H1 (cell line): ENCODE measurements at regions not wholly inside any gene's neighbourhood (a gene's known extent, or its start where the extent isn't known, plus 50 kb on each side); places are given as distances from the start of the nearest gene placed in this dataset.

Experiments
- CTCF ChIA-PET: fragments of 300-600 bp; sonication (Branson Sonifier 250); formaldehyde crosslinking; loops from one replicate; lab custom pipeline; 2021; ENCODE audit not compliant: partially characterized antibody; lab: Charles Lee
- POLR2A ChIA-PET: fragments of 300-600 bp; sonication (Branson Sonifier 250); formaldehyde crosslinking; loops from one replicate; lab custom pipeline; 2021; ENCODE audit warnings: inconsistent platforms; ENCODE audit not compliant: partially characterized antibody; lab: Charles Lee
- DNase-seq, 2 experiments: peaks; one replicate each; pipeline versions ENCODE4 v3.0.0 to v3.0.0-alpha.2; 2010 to 2022; ENCODE audit warnings: low spot score in 2 of 2, low read depth in 1 of 2, mixed read lengths in 1 of 2
- FAIRE-seq: peaks from 2 replicates; lab custom pipeline; 2011; peaks lifted over from hg19 to GRCh38; lab: Jason Lieb, UNC
- H2AFZ ChIP-seq: 2 replicates; pipeline ENCODE4 v1.8.1; 2012; ENCODE audit warnings: low read length, inconsistent platforms
- H2AK5ac ChIP-seq: 2 replicates; pipeline ENCODE4 v1.6.1; 2013; ENCODE audit warnings: low read depth, low read length
- H2BK120ac ChIP-seq: replicated peaks from 2 replicates; pipeline ENCODE3; 2013; ENCODE audit warnings: low read depth, low read length, inconsistent platforms
- H2BK12ac ChIP-seq: 2 replicates; pipeline ENCODE4 v1.6.1; 2013; ENCODE audit warnings: low read depth, low read length
- H2BK15ac ChIP-seq: 2 replicates; pipeline ENCODE4 v1.6.1; 2013; ENCODE audit warnings: low read length
- H2BK20ac ChIP-seq: 2 replicates; pipeline ENCODE4 v1.6.1; 2013; ENCODE audit warnings: low read length
- H2BK5ac ChIP-seq: 2 replicates; pipeline ENCODE4 v1.6.1; 2013; ENCODE audit warnings: low read depth, low read length
- H3K14ac ChIP-seq: 2 replicates; pipeline ENCODE4 v1.6.1; 2013; ENCODE audit warnings: inconsistent platforms; ENCODE audit not compliant: insufficient read length
- H3K18ac ChIP-seq: 2 replicates; pipeline ENCODE4 v1.6.1; 2013; ENCODE audit warnings: low read length; ENCODE audit errors: extremely low read depth
- H3K23ac ChIP-seq: 2 replicates; pipeline ENCODE4 v1.6.1; 2013; ENCODE audit warnings: inconsistent platforms; ENCODE audit not compliant: insufficient read length
- H3K23me2 ChIP-seq: 2 replicates; pipeline ENCODE4 v1.6.1; 2013; ENCODE audit warnings: low read depth, low read length
- H3K27ac ChIP-seq: 2 replicates; pipeline ENCODE4 v1.6.1; 2011; ENCODE audit warnings: low read depth, low read length, inconsistent platforms
- H3K27me3 ChIP-seq, 4 experiments: replicated peaks in 1 of 4; 1 replicate in 1 of 4; 2 replicates in 3 of 4; pipeline versions ENCODE4 v1.6.1 to v1.8.1; 2011 to 2013; ENCODE audit warnings: low read length in 3 of 4, mild to moderate bottlenecking in 3 of 4, inconsistent platforms in 2 of 4, mixed read lengths in 2 of 4, moderate library complexity in 1 of 4; ENCODE audit not compliant: control insufficient read depth in 3 of 4, insufficient read depth in 3 of 4; ENCODE audit errors: extremely low read depth in 1 of 4
- H3K36me3 ChIP-seq, 4 experiments: 2 replicates each; pipeline versions ENCODE4 v1.6.1 to v1.8.1; 2011 to 2013; ENCODE audit warnings: mild to moderate bottlenecking in 4 of 4, low read length in 3 of 4, moderate library complexity in 2 of 4, control low read depth in 1 of 4, inconsistent platforms in 1 of 4; ENCODE audit not compliant: insufficient read depth in 4 of 4, control insufficient read depth in 2 of 4
- H3K4ac ChIP-seq: replicated peaks from 2 replicates; pipeline ENCODE3; 2013; ENCODE audit warnings: low read length, low read depth, mixed read lengths, inconsistent platforms; ENCODE audit not compliant: insufficient read length
- H3K4me1 ChIP-seq, 4 experiments: replicated peaks in 1 of 4; 1 replicate in 1 of 4; 2 replicates in 3 of 4; pipeline versions ENCODE4 v1.6.1 to v1.8.1; 2011 to 2013; ENCODE audit warnings: low read length in 3 of 4, inconsistent platforms in 2 of 4, mixed read lengths in 1 of 4; ENCODE audit not compliant: insufficient read depth in 4 of 4, control insufficient read depth in 3 of 4
- H3K4me2 ChIP-seq, 2 experiments: 2 replicates each; pipeline versions ENCODE4 v1.6.1 to v1.8.1; 2011 to 2013; ENCODE audit warnings: low read depth in 2 of 2, low read length in 2 of 2, control low read depth in 1 of 2, inconsistent platforms in 1 of 2, mild to moderate bottlenecking in 1 of 2; ENCODE audit not compliant: insufficient read depth in 1 of 2
- H3K4me3 ChIP-seq, 4 experiments: fragments of 200-600, 300-600 bp in 1 of 4; sonication (generic), shearing (Covaris generic), sonication (Bioruptor Twin) in 1 of 4; 2 replicates each; pipeline versions ENCODE4 v1.5.1 to v1.8.1; 2011 to 2016; ENCODE audit warnings: low read length in 4 of 4, low read depth in 3 of 4, control low read depth in 2 of 4, inconsistent platforms in 2 of 4, mild to moderate bottlenecking in 2 of 4, mixed read lengths in 1 of 4, moderate library complexity in 1 of 4; ENCODE audit not compliant: insufficient read depth in 2 of 4; ENCODE audit errors: extremely low read depth in 1 of 4
- H3K56ac ChIP-seq: replicated peaks from 2 replicates; pipeline ENCODE3; 2013; ENCODE audit warnings: low read depth, mild to moderate bottlenecking, mixed read lengths, low read length, inconsistent platforms; ENCODE audit not compliant: insufficient read length
- H3K79me1 ChIP-seq: 2 replicates; pipeline ENCODE4 v1.6.1; 2013; ENCODE audit warnings: low read depth, low read length, control low read depth
- H3K79me2 ChIP-seq, 2 experiments: 2 replicates each; pipeline versions ENCODE4 v1.6.1 to v1.8.1; 2012 to 2013; ENCODE audit warnings: low read length in 2 of 2, mild to moderate bottlenecking in 2 of 2, inconsistent platforms in 1 of 2; ENCODE audit not compliant: insufficient read depth in 2 of 2, control insufficient read depth in 1 of 2
- H3K9ac ChIP-seq, 4 experiments: replicated peaks in 1 of 4; 1 replicate in 1 of 4; 2 replicates in 3 of 4; pipeline versions ENCODE4 v1.6.1 to v1.8.1; 2011 to 2013; ENCODE audit warnings: low read depth in 3 of 4, low read length in 3 of 4, control low read depth in 2 of 4, mild to moderate bottlenecking in 2 of 4, moderate library complexity in 2 of 4, inconsistent platforms in 1 of 4; ENCODE audit errors: extremely low read depth in 1 of 4
- H3K9me3 ChIP-seq, 2 experiments: 2 replicates each; pipeline versions ENCODE4 v1.6.1 to v1.8.1; 2012 to 2013; ENCODE audit warnings: mild to moderate bottlenecking in 2 of 2, moderate library complexity in 2 of 2, control low read depth in 1 of 2, inconsistent platforms in 1 of 2, low read depth in 1 of 2, low read length in 1 of 2, mixed read lengths in 1 of 2; ENCODE audit not compliant: insufficient read depth in 2 of 2
- H4K20me1 ChIP-seq, 2 experiments: replicated peaks in 1 of 2; 2 replicates each; pipeline versions ENCODE3 to v1.8.1; 2011 to 2013; ENCODE audit warnings: inconsistent platforms in 2 of 2, low read length in 2 of 2, mild to moderate bottlenecking in 1 of 2; ENCODE audit not compliant: insufficient read depth in 2 of 2, control insufficient read depth in 1 of 2
- H4K5ac ChIP-seq: 2 replicates; pipeline ENCODE4 v1.6.1; 2013; ENCODE audit warnings: low read length, low read depth, mixed read lengths, inconsistent platforms; ENCODE audit not compliant: insufficient read length
- H4K8ac ChIP-seq: 2 replicates; pipeline ENCODE4 v1.8.0; 2013; ENCODE audit warnings: mild to moderate bottlenecking, moderate library complexity, low read length, inconsistent platforms; ENCODE audit not compliant: insufficient read depth; ENCODE audit errors: extremely low read depth
- H4K91ac ChIP-seq: replicated peaks from 2 replicates; pipeline ENCODE3; 2013; ENCODE audit warnings: low read length, mixed read lengths, inconsistent platforms; ENCODE audit not compliant: insufficient read length
- ATF3 ChIP-seq: IDR thresholded peaks from 2 replicates; pipeline ENCODE4 v1.6.1; 2011; ENCODE audit warnings: low read depth, mild to moderate bottlenecking, low read length; ENCODE audit not compliant: insufficient read depth
- BRCA1 ChIP-seq: IDR thresholded peaks from 2 replicates; pipeline ENCODE4 v1.6.1; 2012; ENCODE audit warnings: low read depth, low read length, improper control_type of control experiment
- EP300 ChIP-seq, 2 experiments: IDR thresholded peaks; 1 replicate in 1 of 2; 2 replicates in 1 of 2; pipeline ENCODE4 v1.6.1; 2011 to 2012; ENCODE audit warnings: low read depth in 2 of 2, low read length in 2 of 2, mild to moderate bottlenecking in 2 of 2, borderline replicate concordance in 1 of 2, inconsistent platforms in 1 of 2, moderate library complexity in 1 of 2
- KDM4A ChIP-seq: IDR thresholded peaks from one replicate; pipeline ENCODE4 v1.7.1; 2012; ENCODE audit warnings: low read depth, mild to moderate bottlenecking, moderate library complexity, low read length, inconsistent platforms; ENCODE audit not compliant: severe bottlenecking
- KDM5A ChIP-seq: fragments of 200-600 bp; IDR thresholded peaks from 2 replicates; pipeline ENCODE4 v1.7.1; 2012; ENCODE audit warnings: mild to moderate bottlenecking, low read length, inconsistent platforms, mixed read lengths
- MAX ChIP-seq: IDR thresholded peaks from 2 replicates; pipeline ENCODE4 v1.6.1; 2012; ENCODE audit warnings: inconsistent platforms
- SP2 ChIP-seq: IDR thresholded peaks from 2 replicates; pipeline ENCODE4 v1.6.1; 2012; ENCODE audit warnings: mild to moderate bottlenecking, low read length, inconsistent platforms
- WGBS, 2 experiments: shearing (Covaris generic) in 1 of 2; methylation state at CpG; one replicate each; pipeline versions ENCODE4 v1.1.6 to v1.1.7; 2013 to 2015; ENCODE audit warnings: low lambda C conversion rate in 2 of 2, mixed read lengths in 2 of 2, inconsistent platforms in 1 of 2, low coverage in 1 of 2, missing lambda C conversion rate in 1 of 2; ENCODE audit not compliant: insufficient replicate concordance in 2 of 2, insufficient coverage in 1 of 2, insufficient read length in 1 of 2; ENCODE audit errors: extremely low coverage in 1 of 2, missing lambda C conversion rate in 1 of 2; 5-methylcytosine and 5-hydroxymethylcytosine counted together
- TF ChIP-seq, protein P1 (sequence below): IDR thresholded peaks from 2 replicates; pipeline ENCODE4 v1.6.1; 2012; ENCODE audit warnings: low read length, inconsistent platforms

- no peak overlapping the region for H3K56ac ChIP-seq
- H3K18ac ChIP-seq = no peak overlapping the region
- no peaks in the 10 kb centered on the region for H4K20me1 ChIP-seq
- no peak overlapping the region for H2BK120ac ChIP-seq
- H2BK20ac ChIP-seq = no peak overlapping the region
- no peak overlapping the region for H2BK5ac ChIP-seq
- H3K4me2 ChIP-seq = no peak overlapping the region
- no peaks in the 10 kb centered on the region for H3K79me1 ChIP-seq
- no peak overlapping the region for H4K5ac ChIP-seq
- H4K8ac ChIP-seq = no peak overlapping the region
- no peaks in the 10 kb centered on the region for H3K27me3 ChIP-seq
- TF ChIP-seq KDM5A (no peak), EP300 (IDR thresholded peaks at IDR 0.05; ENCODE audit: borderline replicate concordance in 1 of 2, low read depth in 2 of 2, low read length in 2 of 2) (no peak), BRCA1 (no peak), KDM4A (no peak), MAX (no peak), ATF3 (no peak), SP2 (no peak)
- TF ChIP-seq, protein P1, sequence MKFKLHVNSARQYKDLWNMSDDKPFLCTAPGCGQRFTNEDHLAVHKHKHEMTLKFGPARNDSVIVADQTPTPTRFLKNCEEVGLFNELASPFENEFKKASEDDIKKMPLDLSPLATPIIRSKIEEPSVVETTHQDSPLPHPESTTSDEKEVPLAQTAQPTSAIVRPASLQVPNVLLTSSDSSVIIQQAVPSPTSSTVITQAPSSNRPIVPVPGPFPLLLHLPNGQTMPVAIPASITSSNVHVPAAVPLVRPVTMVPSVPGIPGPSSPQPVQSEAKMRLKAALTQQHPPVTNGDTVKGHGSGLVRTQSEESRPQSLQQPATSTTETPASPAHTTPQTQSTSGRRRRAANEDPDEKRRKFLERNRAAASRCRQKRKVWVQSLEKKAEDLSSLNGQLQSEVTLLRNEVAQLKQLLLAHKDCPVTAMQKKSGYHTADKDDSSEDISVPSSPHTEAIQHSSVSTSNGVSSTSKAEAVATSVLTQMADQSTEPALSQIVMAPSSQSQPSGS = no peak
- H4K91ac ChIP-seq = no peak overlapping the region
- ChIA-PET POLR2A (no interaction called here), CTCF (no interaction called here)
- H2BK12ac ChIP-seq = no peak overlapping the region
- WGBS, 2 experiments = 91% methylated on average over 9 of the region's 9 CpGs; no CpG with 5 or more reads in 1 of the 2 experiments
- no peaks in the 10 kb centered on the region for H3K4me1 ChIP-seq
- no peak overlapping the region for H2BK15ac ChIP-seq
- no peak overlapping the region for H2AK5ac ChIP-seq
- H3K9me3 ChIP-seq = peaks cover 65 to 72% of the 10 kb centered on the region in 2 experiments
- H3K36me3 ChIP-seq = no peaks in the 10 kb centered on the region; a peak in 1 of 8 replicates
- no peak overlapping the region for H3K14ac ChIP-seq
- no peaks in the 10 kb centered on the region for H3K23me2 ChIP-seq
- H3K9ac ChIP-seq = no peak overlapping the region
- H3K4me3 ChIP-seq = no peak overlapping the region
- no peak overlapping the region for H3K23ac ChIP-seq
- DNase-seq (no peak), FAIRE-seq (no peak)
- no peaks in the 10 kb centered on the region for H3K79me2 ChIP-seq
- no peak overlapping the region for H2AFZ ChIP-seq
- H3K4ac ChIP-seq = no peak overlapping the region
- no peak overlapping the region for H3K27ac ChIP-seq
Measured at GRCh38 chr12:34275129-34275528, 252.8 kb downstream of the ALG10 start.
